PC-3 (cell line): ENCODE measurements at regions not wholly inside any gene's neighbourhood (a gene's known extent, or its start where the extent isn't known, plus 50 kb on each side); places are given as distances from the start of the nearest gene placed in this dataset.

Experiments used
- ATAC-seq: fragments of 200-7000 bp; cut with Tn5 transposase; 2 replicates; pipeline ENCODE4 v1.9.1; 2020; ENCODE audit warnings: mild to moderate bottlenecking, moderate library complexity
- BruUV-seq: library from RNA; stranded (reverse); fragments of 400-500 nt; replicated peaks from 2 replicates; lab custom pipeline; 2021; lab: Mats Ljungman, UMichigan
- CTCF ChIA-PET: fragments of 300-600 bp; sonication (Branson Sonifier 250); formaldehyde crosslinking; loops from one replicate; lab custom pipeline; 2022; ENCODE audit warnings: antibody characterized with exemption; lab: Charles Lee
- POLR2A ChIA-PET: fragments of 300-600 bp; sonication (Branson Sonifier 250); formaldehyde crosslinking; loops from one replicate; lab custom pipeline; 2022; ENCODE audit warnings: antibody characterized with exemption; ENCODE audit not compliant: unreplicated experiment; lab: Charles Lee
- DNase-seq: peaks from one replicate; pipeline ENCODE4 v3.0.0-alpha.2; 2015
- H2AFZ ChIP-seq: fragments of 300-600 bp; sonication (generic); 2 replicates; pipeline ENCODE4 v1.6.0; 2016; ENCODE audit warnings: antibody characterized with exemption, low read length
- H3F3A ChIP-seq: fragments of 300-600 bp; sonication (generic); one replicate; pipeline ENCODE4 v1.6.0; 2017; ENCODE audit warnings: antibody characterized with exemption, low read length, control low read depth, mild to moderate bottlenecking; ENCODE audit not compliant: unreplicated experiment
- H3K27ac ChIP-seq: fragments of 300-600 bp; sonication (generic); 2 replicates; pipeline ENCODE4 v1.5.1; 2016; ENCODE audit warnings: mild to moderate bottlenecking, low read length
- H3K27me3 ChIP-seq: fragments of 300-600 bp; sonication (generic); 2 replicates; pipeline ENCODE4 v1.6.1; 2016; ENCODE audit warnings: low read length, mixed read lengths
- H3K36me3 ChIP-seq: fragments of 300-600 bp; sonication (generic); 2 replicates; pipeline ENCODE4 v1.6.1; 2016; ENCODE audit warnings: low read depth, mixed run types, low read length, mixed read lengths
- H3K4me1 ChIP-seq: fragments of 300-600 bp; sonication (generic); 2 replicates; pipeline ENCODE4 v1.5.1; 2016; ENCODE audit warnings: low read length; ENCODE audit not compliant: insufficient read depth
- H3K4me2 ChIP-seq: fragments of 300-600 bp; sonication (generic); 2 replicates; pipeline ENCODE4 v1.6.0; 2016; ENCODE audit warnings: low read length
- H3K4me3 ChIP-seq: fragments of 300-600 bp; sonication (generic); 2 replicates; pipeline ENCODE4 v1.5.1; 2016; ENCODE audit warnings: mild to moderate bottlenecking, low read length, mixed read lengths
- H3K79me2 ChIP-seq: fragments of 300-600 bp; sonication (generic); 2 replicates; pipeline ENCODE4 v1.6.1; 2017; ENCODE audit warnings: low read length, mixed read lengths
- H3K9ac ChIP-seq: fragments of 300-600 bp; sonication (generic); 2 replicates; pipeline ENCODE4 v1.6.0; 2016; ENCODE audit warnings: mild to moderate bottlenecking, low read length
- H3K9me2 ChIP-seq: fragments of 300-600 bp; sonication (generic); replicated peaks from 2 replicates; pipeline ENCODE4 v1.6.1; 2016; ENCODE audit warnings: mixed run types, low read length, mixed read lengths
- H3K9me3 ChIP-seq: fragments of 300-600 bp; sonication (generic); 2 replicates; pipeline ENCODE4 v1.6.1; 2016; ENCODE audit warnings: low read length, mixed read lengths
- H4K20me1 ChIP-seq: fragments of 300-600 bp; sonication (generic); 2 replicates; pipeline ENCODE4 v1.6.1; 2016; ENCODE audit warnings: low read length, mixed read lengths
- CTCF ChIP-seq: fragments of 300-600 bp; sonication (generic); conservative IDR thresholded peaks from 2 replicates; pipeline ENCODE4 v1.5.1; 2017; ENCODE audit warnings: antibody characterized with exemption, low read depth, mild to moderate bottlenecking, low read length
- EZH2 ChIP-seq: fragments of 300-600 bp; sonication (generic); IDR thresholded peaks from one replicate; pipeline ENCODE4 v1.6.1; 2017; ENCODE audit warnings: antibody characterized with exemption, mild to moderate bottlenecking, low read length; ENCODE audit not compliant: unreplicated experiment
- EZH2phosphoT487 ChIP-seq: fragments of 300-600 bp; sonication (generic); IDR thresholded peaks from 2 replicates; pipeline ENCODE4 v1.6.1; 2018; ENCODE audit warnings: mild to moderate bottlenecking, antibody characterized with exemption, low read length, borderline replicate concordance
- intact Hi-C: fragments of 100-400 bp; cut with micrococcal nuclease; formaldehyde crosslinking; loops from 2 replicates; pipeline ENCODE4 v1.9.0; 2023

DNA sequence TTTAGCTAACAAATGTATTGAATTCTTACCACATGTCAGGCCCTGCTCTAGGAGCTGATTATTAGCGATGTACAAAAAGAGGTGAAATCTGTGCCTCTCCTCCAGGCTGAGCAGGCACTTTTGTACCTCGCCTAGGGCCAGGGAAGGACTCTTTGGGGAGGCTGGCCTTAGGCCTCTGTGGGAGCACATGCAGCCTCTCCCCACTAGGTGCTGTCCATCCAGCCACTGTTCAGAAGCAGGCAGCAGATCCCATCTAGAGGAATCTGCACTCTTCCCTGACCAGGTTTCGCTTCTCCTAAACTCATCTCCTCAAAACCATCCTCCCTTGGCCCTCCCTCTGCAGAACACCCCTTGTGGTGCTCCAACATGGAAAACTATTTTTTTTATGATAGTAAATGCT, 51.9 kb upstream of the WT1 start:
- no peak overlapping the region for H3K4me3 ChIP-seq
- ATAC-seq = peak; percentile 84
- H3K4me1 ChIP-seq = no peaks in the 10 kb centered on the region
- BruUV-seq = no TSS peak
- no peaks in the 10 kb centered on the region for H3K27me3 ChIP-seq
- H3K36me3 ChIP-seq = no peaks in the 10 kb centered on the region
- H3K9ac ChIP-seq = no peak overlapping the region
- no peaks in the 10 kb centered on the region for H3K9me3 ChIP-seq
- peak; percentile 30 for DNase-seq
- POLR2A ChIA-PET = no interaction called here
- no peaks in the 10 kb centered on the region for H4K20me1 ChIP-seq
- intact Hi-C loops = no loop called here
- CTCF ChIA-PET = no interaction called here
- no peak overlapping the region for H3K27ac ChIP-seq
- no peaks in the 10 kb centered on the region for H3K79me2 ChIP-seq
- no peak overlapping the region for H2AFZ ChIP-seq
- peak; percentile 37; the same call in 1 of the 2 replicates for TF ChIP-seq CTCF
- TF ChIP-seq EZH2 = no peak
- TF ChIP-seq EZH2phosphoT487 = no peak
- no peaks in the 10 kb centered on the region for H3F3A ChIP-seq
- no peak overlapping the region for H3K4me2 ChIP-seq
- no peaks in the 10 kb centered on the region for H3K9me2 ChIP-seq

DNA sequence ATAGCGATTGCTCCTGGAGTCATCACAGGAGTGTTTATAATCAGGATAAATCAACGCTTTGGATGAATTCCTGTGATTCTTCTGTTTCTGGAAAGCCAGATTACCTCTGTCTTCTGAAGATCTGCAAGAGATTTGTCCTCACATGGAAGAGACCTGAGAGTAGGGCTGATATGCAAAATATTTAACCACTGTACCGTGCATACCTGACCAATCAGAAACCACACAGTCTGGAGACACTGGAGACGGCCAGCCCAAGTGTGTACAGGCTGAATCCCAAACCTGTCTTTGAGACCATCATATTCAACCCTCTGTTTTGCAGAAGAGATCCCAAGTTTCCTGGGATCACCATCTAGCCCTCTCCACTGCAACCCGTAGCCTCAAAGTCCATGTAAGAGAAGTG, 50.4 kb upstream of the WT1 start:
- no peaks in the 10 kb centered on the region for H3K79me2 ChIP-seq
- no peaks in the 10 kb centered on the region for H3K9me2 ChIP-seq
- no peak for DNase-seq
- no peaks in the 10 kb centered on the region for H3K27me3 ChIP-seq
- no peak overlapping the region for H3K4me2 ChIP-seq
- ChIA-PET CTCF (no interaction called here), POLR2A (no interaction called here)
- H4K20me1 ChIP-seq = no peaks in the 10 kb centered on the region
- H3K36me3 ChIP-seq = no peaks in the 10 kb centered on the region
- no peak overlapping the region for H3K27ac ChIP-seq
- no peaks in the 10 kb centered on the region for H3F3A ChIP-seq
- intact Hi-C loops = no loop called here
- no peak overlapping the region for H2AFZ ChIP-seq
- BruUV-seq = no TSS peak
- no peak for ATAC-seq
- H3K9me3 ChIP-seq = no peaks in the 10 kb centered on the region
- TF ChIP-seq CTCF (no peak), EZH2phosphoT487 (no peak), EZH2 (no peak)
- H3K4me1 ChIP-seq = no peaks in the 10 kb centered on the region
- H3K9ac ChIP-seq = no peak overlapping the region
- H3K4me3 ChIP-seq = no peak overlapping the region
